ENCODE measurements at regions not wholly inside any gene's neighbourhood (a gene's known extent, or its start where the extent isn't known, plus 50 kb on each side); places are given as distances from the start of the nearest gene placed in this dataset.

DNA sequence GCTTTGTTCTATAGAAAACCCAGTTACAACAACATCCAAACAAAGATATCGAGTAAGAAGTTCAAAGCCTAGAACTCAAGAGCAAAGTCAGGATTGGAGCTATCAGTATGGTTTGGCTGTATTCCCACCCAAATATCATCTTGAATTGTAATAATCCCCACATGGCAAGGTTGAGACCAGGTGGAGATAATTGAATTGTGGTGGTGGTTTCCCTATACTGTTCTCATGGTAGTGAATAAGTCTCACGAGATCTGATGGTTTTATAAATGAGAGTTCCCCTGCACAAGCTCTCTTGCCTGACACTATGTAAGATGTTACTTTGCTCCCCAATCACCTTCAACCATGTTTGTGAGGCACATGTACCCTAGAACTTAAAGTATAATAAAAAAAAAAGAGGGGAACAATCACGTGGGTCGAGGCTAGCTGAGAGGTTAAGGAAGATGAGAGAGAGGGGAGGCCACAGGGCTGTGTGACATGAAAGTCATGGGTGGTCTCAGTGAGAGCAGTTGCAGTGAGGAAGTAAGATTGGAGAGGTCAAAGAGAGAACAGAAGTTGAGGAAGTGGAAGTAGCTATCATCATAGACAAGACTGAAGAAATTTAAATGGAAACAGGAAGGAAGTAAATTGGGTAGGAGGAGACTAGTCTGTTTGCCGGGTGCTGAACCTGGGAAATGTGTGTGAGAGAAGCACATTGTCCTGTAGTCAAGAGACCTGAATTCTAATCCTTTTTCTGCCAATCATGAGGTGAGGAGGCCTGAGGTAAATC, 80.1 kb upstream of the CD44 start:
- POLR2A ChIA-PET = interaction anchor here (0.5 to 3.4 kb wide), 20 partner anchors 8 to 1741 kb away, joined by 3 to 20 read pairs (median 4); no protein-coding TSS in a partner anchor
- H3K4me2 ChIP-seq (ENCODE audit: low read length) = peak overlapping the region; percentile 56
- CTCF ChIA-PET (ENCODE audit: unreplicated experiment) = interaction anchor here (0.7 to 3.7 kb wide), 4 partner anchors 12 to 58 kb away, joined by 3 to 15 read pairs (median 3); no protein-coding TSS in a partner anchor

GRCh38 chr11:35061516-35062440, 77.2 kb upstream of the CD44 start:
- H2AFZ ChIP-seq (ENCODE audit: low read length) = no peak overlapping the region
- CTCF ChIA-PET (ENCODE audit: unreplicated experiment) = no interaction called here
- TF ChIP-seq EZH2phosphoT487 (IDR thresholded peaks at IDR 0.05; ENCODE audit: borderline replicate concordance, low read depth, low read length) = no peak
- TF ChIP-seq, protein P1, sequence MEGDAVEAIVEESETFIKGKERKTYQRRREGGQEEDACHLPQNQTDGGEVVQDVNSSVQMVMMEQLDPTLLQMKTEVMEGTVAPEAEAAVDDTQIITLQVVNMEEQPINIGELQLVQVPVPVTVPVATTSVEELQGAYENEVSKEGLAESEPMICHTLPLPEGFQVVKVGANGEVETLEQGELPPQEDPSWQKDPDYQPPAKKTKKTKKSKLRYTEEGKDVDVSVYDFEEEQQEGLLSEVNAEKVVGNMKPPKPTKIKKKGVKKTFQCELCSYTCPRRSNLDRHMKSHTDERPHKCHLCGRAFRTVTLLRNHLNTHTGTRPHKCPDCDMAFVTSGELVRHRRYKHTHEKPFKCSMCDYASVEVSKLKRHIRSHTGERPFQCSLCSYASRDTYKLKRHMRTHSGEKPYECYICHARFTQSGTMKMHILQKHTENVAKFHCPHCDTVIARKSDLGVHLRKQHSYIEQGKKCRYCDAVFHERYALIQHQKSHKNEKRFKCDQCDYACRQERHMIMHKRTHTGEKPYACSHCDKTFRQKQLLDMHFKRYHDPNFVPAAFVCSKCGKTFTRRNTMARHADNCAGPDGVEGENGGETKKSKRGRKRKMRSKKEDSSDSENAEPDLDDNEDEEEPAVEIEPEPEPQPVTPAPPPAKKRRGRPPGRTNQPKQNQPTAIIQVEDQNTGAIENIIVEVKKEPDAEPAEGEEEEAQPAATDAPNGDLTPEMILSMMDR (conservative IDR thresholded peaks at IDR 0.05; ENCODE audit: low read length) = no peak
- H3K9me2 ChIP-seq (ENCODE audit: insufficient read depth, low read length) = no peaks in the 10 kb centered on the region
- no peak for DNase-seq (ENCODE audit: low spot score)
- H3K36me3 ChIP-seq (ENCODE audit: insufficient read depth, low read length) = no peaks in the 10 kb centered on the region
- H3K9me3 ChIP-seq (ENCODE audit: low read length) = 0 out of 2 replicates have a peak, but pooled peaks cover 7% of the 10 kb centered on the region
- peaks cover 21% of the 10 kb centered on the region for H3K4me1 ChIP-seq (ENCODE audit: insufficient read depth, low read length, poor library complexity, severe bottlenecking)
- H3K4me3 ChIP-seq (ENCODE audit: low read depth, low read length, poor library complexity, severe bottlenecking) = no peak overlapping the region
- POLR2A ChIA-PET = interaction anchor here (0.6 to 1.9 kb wide), 10 partner anchors 9 to 75 kb away, joined by 3 to 6 read pairs (median 4); no protein-coding TSS in a partner anchor
- H3K4me2 ChIP-seq (ENCODE audit: low read length) = no peak overlapping the region
- intact Hi-C loops (cut with micrococcal nuclease; ENCODE audit: unreplicated experiment) = loop anchor here (5.0 kb wide), 1 partner anchor 121 kb away; no protein-coding TSS in a partner anchor
- no TSS peak for BruUV-seq (replicated peaks)
- H3K27ac ChIP-seq (ENCODE audit: low read depth, low read length, poor library complexity, severe bottlenecking) = no peak overlapping the region
- no peaks in the 10 kb centered on the region for H3K79me2 ChIP-seq (ENCODE audit: insufficient read depth, low read depth, low read length)
- no peaks in the 10 kb centered on the region for H4K20me1 ChIP-seq (ENCODE audit: insufficient read depth, low read length)

More for the DNA sequence above, 80.1 kb upstream of the CD44 start:
- H3K79me2 ChIP-seq (ENCODE audit: insufficient read depth, low read depth, low read length) = no peaks in the 10 kb centered on the region
- H4K20me1 ChIP-seq (ENCODE audit: insufficient read depth, low read length) = no peaks in the 10 kb centered on the region
- peaks cover 21% of the 10 kb centered on the region for H3K4me1 ChIP-seq (ENCODE audit: insufficient read depth, low read length, poor library complexity, severe bottlenecking)
- peak overlapping the region; percentile 35 for H3K4me3 ChIP-seq (ENCODE audit: low read depth, low read length, poor library complexity, severe bottlenecking)
- no peaks in the 10 kb centered on the region for H3K9me2 ChIP-seq (ENCODE audit: insufficient read depth, low read length)
- TF ChIP-seq EZH2phosphoT487 (IDR thresholded peaks at IDR 0.05; ENCODE audit: borderline replicate concordance, low read depth, low read length) = no peak
- TF ChIP-seq, protein P1 (conservative IDR thresholded peaks at IDR 0.05; ENCODE audit: low read length) = no peak
- peak; percentile 59 for DNase-seq (ENCODE audit: low spot score)
- H2AFZ ChIP-seq (ENCODE audit: low read length) = peak overlapping the region; percentile 94
- intact Hi-C loops (cut with micrococcal nuclease; ENCODE audit: unreplicated experiment) = loop anchor here (1.0 to 5.0 kb wide), 3 partner anchors 20 to 85 kb away; no protein-coding TSS in a partner anchor
- peak overlapping the region; percentile 40 for H3K27ac ChIP-seq (ENCODE audit: low read depth, low read length, poor library complexity, severe bottlenecking)
- no peaks in the 10 kb centered on the region for H3K36me3 ChIP-seq (ENCODE audit: insufficient read depth, low read length)
- no TSS peak for BruUV-seq (replicated peaks)
- 0 out of 2 replicates have a peak, but pooled peaks cover 7% of the 10 kb centered on the region for H3K9me3 ChIP-seq (ENCODE audit: low read length)
